HTR-8/SVneo (cell line): ENCODE measurements at regions not wholly inside any gene's neighbourhood (a gene's known extent, or its start where the extent isn't known, plus 50 kb on each side); places are given as distances from the start of the nearest gene placed in this dataset.
"Not testable (repeated sequence)": the region's sequence is repeated elsewhere in the genome, so short reads cannot be mapped to it uniquely, and the experiment has no call there.

ENCODE experiments used
- DNase-seq: peaks from one replicate; pipeline ENCODE4 v3.0.0; 2011; ENCODE audit warnings: low spot score, mixed read lengths; ENCODE audit not compliant: insufficient read length
- FAIRE-seq: peaks from 2 replicates; lab custom pipeline; 2011; peaks lifted over from hg19 to GRCh38; lab: Jason Lieb, UNC

DNA sequence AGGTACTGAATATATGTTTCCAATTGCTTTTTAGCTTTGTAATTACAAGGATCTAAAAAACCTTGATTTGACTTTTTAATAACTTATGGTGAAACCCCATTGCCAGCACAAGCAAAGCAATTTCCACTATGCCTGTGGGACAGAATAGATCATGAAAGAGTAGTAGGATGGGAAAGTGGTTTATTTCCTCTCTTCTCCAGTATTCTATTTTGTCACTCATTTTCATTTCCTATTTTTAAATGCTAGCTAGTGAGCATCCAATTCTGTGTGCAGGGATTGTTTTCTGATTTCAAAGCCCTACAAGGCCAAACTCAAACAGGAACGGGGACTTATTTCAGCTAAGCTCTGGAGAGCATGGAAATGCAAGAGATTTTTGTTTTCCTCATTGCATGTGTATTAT is 132.0 kb upstream of the TGFBR2 start:
- FAIRE-seq (no peak), DNase-seq (no peak)

DNA sequence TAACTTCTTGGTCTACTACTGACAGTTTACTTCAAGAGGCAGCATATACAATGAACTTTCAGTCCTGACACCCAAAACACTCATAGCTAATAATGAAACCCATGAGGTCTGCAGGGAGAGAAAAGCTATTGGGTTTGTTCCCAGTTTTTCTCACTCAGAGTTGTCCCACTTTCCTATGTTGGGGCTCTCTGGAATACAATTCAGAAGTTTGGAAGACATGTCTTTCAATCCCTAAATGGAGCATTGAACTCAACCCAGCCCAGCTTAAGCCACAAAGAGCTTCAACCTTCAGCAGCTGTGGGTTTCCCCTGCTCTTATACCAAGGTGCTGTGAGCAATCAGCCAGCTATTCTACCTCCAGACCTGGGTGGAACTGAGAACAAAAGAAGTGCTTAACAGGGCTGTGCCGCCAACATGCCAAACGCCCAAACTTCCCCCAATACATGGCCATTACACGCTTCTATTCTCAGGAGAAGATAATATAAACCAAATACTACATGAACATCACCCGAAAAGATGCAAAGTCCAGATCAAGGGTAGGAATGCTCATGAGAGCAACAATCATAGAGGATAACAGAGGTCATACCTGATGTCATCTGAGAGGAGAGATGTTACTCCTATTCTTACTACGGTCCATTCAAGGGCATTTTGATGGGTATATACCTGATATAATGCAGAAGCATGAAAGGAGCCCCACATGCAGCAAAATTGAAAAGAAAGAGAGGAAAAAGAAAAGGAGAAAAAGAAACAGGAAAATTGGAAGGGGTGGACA is 131.2 kb upstream of the TGFBR2 start:
- DNase-seq (no peak), FAIRE-seq (no peak)

DNA sequence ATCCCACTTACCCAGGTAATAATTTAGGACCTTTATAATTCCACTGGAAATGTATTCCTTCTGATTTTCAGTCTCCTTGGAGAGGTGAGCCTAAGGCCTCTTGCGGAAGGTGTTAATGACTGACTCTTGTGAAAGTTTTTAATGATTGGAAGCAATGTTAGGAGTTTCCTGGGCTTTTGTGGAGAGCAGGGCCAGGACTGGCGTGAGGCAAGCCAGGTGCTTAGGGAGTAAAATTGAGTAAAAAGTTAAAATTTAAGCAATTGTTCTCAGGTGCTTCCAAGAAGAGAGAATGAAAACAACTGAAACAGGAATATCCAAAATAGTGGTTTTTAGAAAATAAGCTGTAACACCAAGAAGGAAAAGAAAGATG is 130.6 kb upstream of the TGFBR2 start:
- FAIRE-seq (no peak), DNase-seq (no peak)

DNA sequence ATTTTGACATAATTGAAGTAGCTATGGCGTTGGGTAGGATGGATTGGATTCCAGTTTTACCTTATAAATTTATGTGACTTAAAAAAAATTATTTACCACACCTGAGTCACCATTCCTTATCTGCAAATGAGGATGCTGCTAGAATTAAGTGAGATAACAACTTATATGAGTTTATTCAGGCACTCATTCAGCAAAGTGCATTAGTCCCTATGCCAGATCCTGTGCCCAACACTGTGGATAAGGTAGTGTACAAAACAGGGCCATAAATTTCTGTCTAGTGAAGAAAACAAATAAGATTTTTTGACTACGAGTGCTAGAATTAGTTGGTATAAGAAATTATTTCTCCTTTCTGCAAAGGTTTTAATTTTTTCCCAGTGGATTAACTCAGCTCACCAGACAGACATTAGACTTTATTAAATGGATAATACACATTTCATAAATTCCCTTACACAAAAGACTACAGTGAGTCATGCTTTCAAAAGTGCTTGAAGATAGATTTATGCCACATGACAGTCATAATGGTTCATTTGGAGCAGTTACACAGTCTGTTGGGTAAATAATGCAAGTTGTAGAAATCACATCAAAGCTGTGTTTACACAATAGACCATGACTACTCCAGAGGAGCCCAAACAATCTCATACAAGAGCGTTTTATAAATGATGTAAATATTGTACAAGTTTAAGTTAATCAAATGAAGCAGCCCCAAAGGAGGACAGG is 129.9 kb upstream of the TGFBR2 start:
- DNase-seq, result peak; percentile 35
- FAIRE-seq, result no peak

DNA sequence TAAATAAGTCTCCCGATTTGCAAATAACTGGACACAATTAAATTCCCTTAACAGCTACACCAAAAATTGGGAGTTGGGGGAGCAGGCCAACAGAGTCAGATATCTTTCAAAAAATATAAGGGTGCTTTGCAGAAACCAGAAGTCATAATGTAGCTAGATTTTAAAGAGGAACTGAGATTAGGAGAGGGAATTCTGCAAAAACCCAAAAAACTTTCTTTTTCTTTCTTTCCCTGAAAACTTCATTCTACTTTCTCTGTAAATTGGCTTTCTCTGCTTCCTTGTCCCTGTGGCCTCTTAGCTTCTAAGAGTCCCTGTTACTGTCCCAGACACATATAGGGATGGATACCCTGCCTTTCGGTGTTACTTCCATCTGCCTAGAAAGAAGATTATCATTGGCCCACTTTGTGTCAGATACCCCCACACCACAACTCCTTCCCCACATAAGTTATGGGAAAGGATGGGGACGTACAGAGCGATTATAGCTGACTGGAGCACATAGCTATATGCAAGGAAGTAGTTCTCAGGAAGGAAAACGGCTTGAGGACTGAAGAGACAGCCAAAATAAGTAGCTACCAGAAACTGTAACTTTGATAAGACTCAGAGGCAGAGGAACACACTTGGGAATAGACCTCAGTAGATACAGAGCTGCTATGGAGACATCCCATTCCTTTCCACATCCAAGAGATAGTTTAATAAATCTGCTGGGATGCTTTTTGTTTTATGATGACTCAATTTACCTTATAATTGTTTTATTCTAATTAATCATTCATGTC is 129.1 kb upstream of the TGFBR2 start:
- FAIRE-seq (no peak), DNase-seq (no peak)

DNA sequence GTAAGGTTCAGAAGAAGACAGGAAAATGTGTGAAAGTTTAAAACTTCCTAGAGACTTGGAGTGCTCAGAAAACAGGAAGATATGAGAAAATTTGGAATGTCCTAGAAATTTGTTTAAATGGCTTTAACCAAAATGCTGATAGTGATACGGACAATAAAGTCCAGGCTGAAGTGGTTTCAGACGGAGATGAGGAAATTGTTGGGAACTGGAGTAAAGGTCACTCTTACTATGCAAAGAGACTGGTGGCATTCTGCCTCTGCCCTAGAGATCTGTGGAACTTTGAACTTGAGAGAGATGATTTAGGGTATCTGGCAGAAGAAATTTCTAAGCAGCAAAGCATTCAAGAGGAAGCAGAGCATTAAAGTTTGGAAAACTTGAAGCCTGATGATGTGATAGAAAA is 126.7 kb upstream of the TGFBR2 start:
- DNase-seq, FAIRE-seq: not testable (repeated sequence)

DNA sequence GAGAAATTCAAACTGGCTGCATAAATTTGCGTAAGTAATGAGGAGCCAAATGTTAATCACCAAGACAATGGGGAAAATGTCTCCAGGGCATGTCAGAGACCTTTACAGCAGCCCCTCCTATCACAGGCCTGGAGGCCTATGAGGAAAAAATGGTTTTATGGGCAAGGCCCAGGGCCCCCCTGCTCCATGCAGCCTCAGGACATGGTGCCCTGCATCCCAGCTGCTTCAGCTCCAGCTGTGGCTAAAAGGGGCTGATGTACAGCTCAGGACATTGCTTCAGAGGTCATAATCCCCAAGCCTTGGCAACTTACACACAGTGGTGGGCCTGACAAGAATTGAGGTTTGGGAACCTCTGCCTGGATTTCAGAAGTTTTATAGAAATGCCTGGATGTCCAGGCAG is 126.2 kb upstream of the TGFBR2 start:
- FAIRE-seq, DNase-seq: not testable (repeated sequence)

DNA sequence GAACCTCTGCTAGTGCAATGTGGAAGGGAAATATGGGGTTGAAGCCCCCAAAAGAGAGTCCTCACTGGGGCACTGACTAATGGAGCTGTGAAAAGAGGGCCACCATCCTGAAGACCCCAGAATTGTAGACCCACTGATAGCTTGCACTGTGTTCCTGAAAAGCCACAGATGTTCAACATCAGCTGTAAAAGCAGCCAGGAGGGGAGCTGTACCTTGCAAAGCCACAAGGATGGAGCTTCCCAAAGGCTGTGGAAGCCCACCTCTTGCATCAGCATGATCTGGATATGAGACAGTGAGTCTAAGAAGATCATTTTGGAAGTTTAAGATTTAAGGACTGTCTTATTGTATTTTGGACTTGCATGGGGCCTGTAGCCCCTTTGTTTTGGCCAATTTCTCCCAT is 125.8 kb upstream of the TGFBR2 start:
- DNase-seq (no peak), FAIRE-seq (no peak)

DNA sequence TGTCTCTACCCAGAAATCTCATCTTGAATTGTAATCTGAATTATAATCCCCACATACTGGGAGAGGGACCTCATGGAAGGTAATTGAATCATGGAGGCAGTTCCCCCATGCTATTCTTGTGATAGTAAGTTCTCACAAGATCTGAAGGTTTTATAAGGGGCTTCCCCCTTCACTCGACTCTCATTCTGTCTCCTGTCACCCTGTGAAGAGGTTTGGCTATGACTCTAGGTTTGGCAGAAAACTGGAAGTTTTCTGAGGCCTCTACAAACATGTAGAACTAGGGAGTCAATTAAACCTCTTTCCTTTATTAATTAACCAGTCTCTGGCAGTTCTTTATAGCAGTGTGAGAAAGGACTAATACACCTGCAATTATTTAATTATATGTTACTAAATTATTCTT is 125.2 kb upstream of the TGFBR2 start:
- FAIRE-seq (no peak), DNase-seq (no peak)

DNA sequence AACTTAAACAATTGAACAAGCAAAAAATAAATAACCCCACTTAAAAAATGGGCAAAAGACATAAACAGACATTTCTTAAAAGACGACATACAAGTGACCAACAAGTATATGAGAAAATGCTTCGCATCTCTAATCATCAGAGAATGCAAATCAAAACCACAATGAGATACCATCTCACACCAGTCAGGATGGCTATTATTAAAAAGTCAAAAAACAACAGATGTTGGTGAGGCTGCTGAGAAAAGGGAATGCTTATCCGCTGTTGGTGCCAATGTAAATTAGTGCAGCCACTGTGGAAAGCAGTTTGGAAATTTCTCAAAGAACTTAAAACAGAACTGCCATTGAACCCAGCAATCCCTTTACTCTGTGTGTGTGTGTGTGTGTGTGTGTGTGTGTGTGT is 122.2 kb upstream of the TGFBR2 start:
- FAIRE-seq, DNase-seq: not testable (repeated sequence)

DNA sequence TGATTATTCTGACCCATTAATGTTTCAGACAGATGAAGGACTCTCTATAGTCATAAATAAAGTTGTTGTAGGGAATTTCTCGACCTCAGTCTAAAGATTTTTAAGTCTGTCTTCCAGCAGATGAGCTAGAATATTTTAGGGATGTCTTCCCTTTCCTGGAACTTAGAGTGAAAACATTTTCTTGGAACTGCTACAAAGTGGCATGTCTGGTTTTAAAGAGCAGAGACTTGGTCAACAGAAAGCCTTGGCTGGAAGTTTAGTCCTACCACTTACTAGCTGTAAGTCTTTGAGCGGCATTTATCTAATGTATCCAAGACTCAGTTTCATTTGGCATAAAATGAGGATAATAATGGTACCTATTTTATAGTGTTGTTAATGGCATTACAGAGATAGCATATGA is 120.0 kb upstream of the TGFBR2 start:
- FAIRE-seq (no peak), DNase-seq (no peak)

DNA sequence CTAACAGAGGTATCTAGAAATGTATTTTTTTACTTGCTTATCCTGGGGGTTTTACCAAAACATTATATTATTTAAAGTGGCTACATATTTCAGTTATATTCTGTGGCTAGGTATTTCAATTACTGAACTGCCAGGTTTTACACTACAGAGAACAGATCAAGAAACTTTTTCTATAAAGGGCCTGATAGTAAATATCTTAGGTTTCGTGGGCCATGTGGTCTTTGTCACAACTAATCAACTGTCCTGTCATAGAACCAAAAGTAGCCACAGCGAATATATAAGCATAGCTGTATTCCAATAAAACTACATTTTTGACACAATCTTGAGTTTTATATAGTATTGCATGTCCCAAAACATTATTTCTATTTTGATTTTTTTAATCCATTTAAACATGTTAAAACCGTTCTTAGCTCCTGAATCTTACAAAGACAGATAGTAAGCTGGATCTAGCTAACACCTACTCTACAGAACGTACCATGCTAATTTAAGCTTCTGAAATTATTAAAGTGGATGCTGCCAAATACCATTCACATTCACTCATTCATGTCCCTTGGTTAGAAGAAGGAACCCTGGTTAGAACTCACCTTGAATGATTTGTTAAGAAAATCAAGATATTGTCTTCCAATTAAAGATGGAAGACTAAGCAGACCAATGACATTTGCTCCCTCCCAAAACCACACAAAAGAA is 118.2 kb upstream of the TGFBR2 start:
- FAIRE-seq (no peak), DNase-seq (no peak)

DNA sequence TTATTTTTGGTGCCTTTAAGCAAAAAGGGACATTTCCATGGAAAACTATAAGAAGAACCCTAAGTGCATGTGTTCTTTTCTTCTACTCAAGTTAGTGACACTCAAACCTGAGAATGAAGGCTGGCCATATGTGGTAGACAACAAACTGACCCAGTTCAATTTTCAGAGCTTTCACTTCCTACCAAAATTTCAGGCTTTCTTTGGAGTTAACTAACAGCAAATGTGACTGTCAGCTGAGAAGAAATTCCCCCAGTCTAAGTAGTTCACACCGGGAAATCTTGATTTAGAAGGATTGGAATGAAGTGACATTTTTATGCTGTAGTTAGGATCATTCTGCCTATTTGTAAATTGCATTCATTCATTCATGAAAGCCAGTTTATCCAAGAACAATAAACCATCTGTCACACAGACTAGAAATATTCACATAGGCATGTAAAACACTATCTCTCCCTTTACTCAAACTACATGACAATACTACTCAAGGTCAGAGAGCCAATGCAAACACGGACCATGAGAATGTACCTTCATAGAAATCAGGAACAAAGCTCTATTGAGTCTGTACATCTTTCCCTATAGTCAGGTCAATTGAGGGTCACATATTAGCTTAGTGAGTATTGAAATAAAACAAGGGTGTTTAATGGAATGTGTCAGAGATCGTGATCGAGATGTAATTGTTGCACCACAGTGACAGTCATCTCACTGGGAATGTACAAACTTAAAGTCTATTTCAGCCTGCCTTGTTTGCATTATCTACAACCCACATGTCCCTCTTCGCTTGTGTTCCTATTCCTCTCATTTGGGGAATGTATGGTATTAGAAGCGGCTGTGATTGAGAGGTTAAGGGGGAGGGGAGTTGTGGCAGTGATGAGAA is 113.8 kb upstream of the TGFBR2 start:
- peak; percentile 78 for FAIRE-seq
- DNase-seq, result no peak

DNA sequence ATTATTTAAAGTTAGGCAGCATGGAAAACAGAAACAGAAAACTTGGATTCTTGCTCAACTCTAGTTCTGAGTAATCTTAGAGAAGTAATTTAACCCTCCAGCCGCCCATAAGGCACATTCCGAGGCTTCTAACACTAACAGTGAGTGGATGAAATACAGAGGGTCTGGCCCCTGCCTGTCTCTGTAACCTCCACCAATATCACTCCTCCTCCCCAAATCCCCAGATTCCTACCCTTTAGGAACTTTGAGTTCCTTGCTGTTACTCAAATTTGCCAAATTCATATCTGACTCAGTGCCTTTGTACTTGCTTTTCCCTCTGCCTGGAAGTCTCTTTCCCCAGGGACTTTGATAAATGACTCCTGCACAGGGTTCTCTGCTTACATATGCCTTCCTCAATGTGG is 112.5 kb upstream of the TGFBR2 start:
- FAIRE-seq (no peak), DNase-seq (no peak)

DNA sequence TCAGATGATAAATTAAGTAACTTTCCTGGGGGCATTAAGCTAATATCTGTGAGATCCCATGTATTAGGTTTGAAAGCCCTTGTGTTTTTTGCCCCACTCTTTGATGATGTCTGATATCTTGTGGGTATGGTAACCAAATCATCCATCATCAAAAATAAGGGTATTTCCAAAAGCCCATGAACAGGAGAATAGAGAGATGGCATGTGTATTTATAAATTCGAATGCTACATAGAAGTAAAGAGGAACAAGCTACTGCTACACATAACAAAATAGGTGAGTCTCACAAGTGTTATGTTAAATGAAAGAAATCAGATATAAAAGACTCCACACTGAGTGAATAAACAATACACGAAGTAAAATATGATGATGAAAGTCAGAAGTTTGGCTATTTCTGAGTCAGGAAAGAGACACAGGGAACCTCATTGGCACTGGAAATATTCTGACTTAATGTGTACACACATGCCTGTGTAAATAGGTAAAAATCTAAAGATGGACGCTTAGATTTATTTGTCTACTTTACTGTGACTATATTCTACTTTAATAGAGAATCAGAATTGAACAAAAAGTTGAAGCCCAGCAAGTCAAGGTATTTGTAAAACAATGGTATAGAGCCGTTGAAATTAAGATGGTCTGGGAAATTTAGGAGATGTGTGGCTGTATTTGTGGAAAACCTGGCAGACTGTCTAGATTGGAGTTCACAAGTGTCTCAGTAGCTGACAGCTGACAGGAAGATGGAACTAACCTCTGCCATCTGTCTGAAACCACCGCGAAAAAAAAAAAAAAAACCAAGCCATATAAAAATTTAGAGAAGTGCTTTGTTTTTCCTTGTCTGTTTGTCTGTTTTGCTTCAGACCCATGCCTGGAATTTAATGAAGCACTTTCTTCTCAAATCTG is 111.0 kb upstream of the TGFBR2 start:
- DNase-seq (no peak), FAIRE-seq (no peak)

DNA sequence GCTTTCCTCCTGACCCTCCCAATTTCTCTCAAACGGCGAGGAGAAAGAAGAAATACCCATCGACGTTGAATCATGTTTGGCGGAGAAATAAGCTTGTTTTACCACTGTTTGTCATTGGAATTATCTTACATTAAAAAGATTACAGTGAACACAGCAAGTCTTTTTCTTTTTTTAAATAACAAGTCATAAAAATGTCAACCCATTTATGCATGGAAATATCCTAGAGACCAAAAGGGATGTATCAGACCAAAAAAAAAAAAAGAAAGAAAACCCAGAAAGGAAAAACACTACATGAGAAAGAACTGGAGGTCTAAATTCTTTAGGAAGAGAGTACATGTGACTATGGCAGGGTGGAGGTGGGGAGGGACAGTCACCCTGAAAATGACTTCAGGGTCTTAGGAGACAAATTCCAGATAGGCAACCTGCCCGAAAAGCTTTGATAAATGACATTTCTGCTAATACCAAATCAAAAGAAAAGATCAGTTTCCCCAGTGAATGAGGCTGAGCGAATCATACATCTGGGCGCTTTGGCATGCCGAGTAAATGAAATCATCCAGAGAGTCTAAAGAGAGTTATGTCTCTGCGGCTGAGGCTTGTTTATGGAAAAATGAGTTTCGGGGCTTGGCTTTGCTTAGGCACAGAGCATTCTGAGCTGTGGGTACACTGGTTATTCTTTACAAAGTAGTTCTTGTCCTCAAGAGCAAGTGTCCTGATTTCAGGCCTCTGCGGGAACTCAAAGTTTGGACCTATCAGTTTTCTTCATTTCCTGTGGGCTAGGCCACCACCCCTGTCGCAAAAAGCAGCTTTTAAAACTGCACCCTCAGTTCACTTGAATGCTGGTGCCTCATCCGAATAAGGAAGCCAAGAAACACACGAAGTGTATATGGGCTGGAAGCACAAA is 110.1 kb upstream of the TGFBR2 start:
- FAIRE-seq, result no peak
- DNase-seq, result no peak

DNA sequence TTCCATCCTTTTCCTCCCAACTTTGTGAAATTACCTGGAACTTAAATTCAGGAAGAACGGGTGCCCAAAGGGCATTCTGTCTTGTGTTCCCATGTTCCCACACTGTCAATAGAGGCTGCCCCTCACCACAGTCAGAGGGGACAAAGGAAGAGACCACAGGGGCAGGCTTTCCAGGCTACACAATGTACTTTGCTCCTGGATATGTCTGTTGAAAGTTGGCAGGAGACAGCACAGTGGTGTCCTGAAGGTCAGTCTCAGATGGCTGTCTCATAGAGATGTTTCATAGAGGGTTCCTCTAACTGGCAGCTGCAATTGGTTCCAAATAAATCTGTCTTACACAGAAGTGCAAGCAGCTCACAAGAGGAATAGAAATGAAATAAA is 107.8 kb upstream of the TGFBR2 start:
- FAIRE-seq (no peak), DNase-seq (no peak)
